Ascending aorta (tissue), 2 donors: ENCODE measurements at regions not wholly inside any gene's neighbourhood (a gene's known extent, or its start where the extent isn't known, plus 50 kb on each side); places are given as distances from the start of the nearest gene placed in this dataset.

Experiments used
- DNase-seq, 2 donors: peaks; one replicate each; pipeline ENCODE4 v3.0.0-alpha.2; 2019; ENCODE audit warnings: low spot score in 2 of 2
- H3K27ac ChIP-seq, 2 donors: fragments of 200-600 bp; sonication (generic); one replicate each; pipeline ENCODE4 v1.5.1; 2016 to 2017; ENCODE audit warnings: mild to moderate bottlenecking in 1 of 2
- H3K27me3 ChIP-seq: fragments of 200-600 bp; sonication (generic); one replicate; pipeline ENCODE4 v1.5.1; 2017
- H3K36me3 ChIP-seq, 2 donors: fragments of 200-600 bp; sonication (generic); one replicate each; pipeline ENCODE4 v1.5.1; 2016
- H3K4me1 ChIP-seq, 2 donors: fragments of 200-600 bp; sonication (generic); one replicate each; pipeline ENCODE4 v1.5.1; 2016 to 2017; ENCODE audit warnings: mild to moderate bottlenecking in 1 of 2
- H3K4me3 ChIP-seq, 2 donors: fragments of 200-600 bp; sonication (generic); one replicate each; pipeline ENCODE4 v1.5.1; 2016 to 2017; ENCODE audit warnings: mild to moderate bottlenecking in 1 of 2
- H3K9me3 ChIP-seq, 2 donors: fragments of 200-600 bp; sonication (generic); one replicate each; pipeline ENCODE4 v1.5.1; 2016
- CTCF ChIP-seq, 3 experiments: fragments of 200-600 bp in 2 of 3; fragments of 450-650 bp in 1 of 3; sonication (generic) in 2 of 3; IDR thresholded peaks; one replicate each; pipeline ENCODE4 v1.5.1; 2016 to 2019; ENCODE audit warnings: antibody characterized with exemption in 3 of 3, mild to moderate bottlenecking in 1 of 3, moderate library complexity in 1 of 3
- intact Hi-C: fragments of 100-400 bp; cut with DNase I; formaldehyde crosslinking; loops from one replicate; pipeline ENCODE4 v1.15.1; 2023

GRCh38 chr9:26165426-26165825 is 487.2 kb upstream of the TUSC1 start:
- Histone ChIP-seq H3K4me1 (no peaks in the 10 kb centered on the region), H3K27ac (no peak overlapping the region), H3K4me3 (no peak overlapping the region), H3K27me3 (no peaks in the 10 kb centered on the region), H3K9me3 (no peaks in the 10 kb centered on the region), H3K36me3 (no peaks in the 10 kb centered on the region)
- TF ChIP-seq CTCF (IDR thresholded peaks at IDR 0.05), result no peak
- intact Hi-C loops, result no loop called here
- no peak for DNase-seq

- intact Hi-C loops, result no loop called here
- TF ChIP-seq CTCF (IDR thresholded peaks at IDR 0.05), result no peak
- no peaks in the 10 kb centered on the region for H3K9me3 ChIP-seq
- no peak overlapping the region for H3K27ac ChIP-seq
- DNase-seq, result no peak
- H3K36me3 ChIP-seq, result no peaks in the 10 kb centered on the region
- H3K27me3 ChIP-seq, result no peaks in the 10 kb centered on the region
- no peaks in the 10 kb centered on the region for H3K4me1 ChIP-seq
- H3K4me3 ChIP-seq, result no peak overlapping the region
These were observed 485.7 kb upstream of the TUSC1 start for GRCh38 chr9:26163931-26164330.

GRCh38 chr9:26159575-26160392 is 481.5 kb upstream of the TUSC1 start:
- Histone ChIP-seq H3K4me3 (no peak overlapping the region), H3K27me3 (no peaks in the 10 kb centered on the region), H3K36me3 (no peaks in the 10 kb centered on the region), H3K27ac (no peak overlapping the region), H3K4me1 (no peaks in the 10 kb centered on the region), H3K9me3 (no peaks in the 10 kb centered on the region)
- TF ChIP-seq CTCF (IDR thresholded peaks at IDR 0.05), result no peak
- DNase-seq, result no peak
- intact Hi-C loops, result no loop called here

- no peak for DNase-seq
- no peak for TF ChIP-seq CTCF (IDR thresholded peaks at IDR 0.05)
- no peaks in the 10 kb centered on the region for H3K9me3 ChIP-seq
- H3K4me1 ChIP-seq, result no peaks in the 10 kb centered on the region
- no peak overlapping the region for H3K27ac ChIP-seq
- no peak overlapping the region for H3K4me3 ChIP-seq
- H3K36me3 ChIP-seq, result no peaks in the 10 kb centered on the region
- intact Hi-C loops, result no loop called here
- no peaks in the 10 kb centered on the region for H3K27me3 ChIP-seq
These were observed 480.4 kb upstream of the TUSC1 start for GRCh38 chr9:26158631-26159150.

- TF ChIP-seq CTCF (IDR thresholded peaks at IDR 0.05), result no peak
These were observed 479.2 kb upstream of the TUSC1 start for GRCh38 chr9:26157411-26157810.

More at GRCh38 chr9:26157411-26157810, 479.2 kb upstream of the TUSC1 start:
- Histone ChIP-seq H3K27me3 (no peaks in the 10 kb centered on the region), H3K9me3 (no peaks in the 10 kb centered on the region), H3K36me3 (no peaks in the 10 kb centered on the region), H3K27ac (no peak overlapping the region), H3K4me1 (no peaks in the 10 kb centered on the region), H3K4me3 (no peak overlapping the region)
- DNase-seq, result no peak
- intact Hi-C loops, result no loop called here
